ENCODE measurements at regions not wholly inside any gene's neighbourhood (a gene's known extent, or its start where the extent isn't known, plus 50 kb on each side); places are given as distances from the start of the nearest gene placed in this dataset.

GRCh38 chr6:78131521-78131920 is 478.7 kb downstream of the MEI4 start:
- POLR2A ChIA-PET, result no interaction called here
- BruUV-seq (replicated peaks), result no TSS peak
- Histone ChIP-seq H3K4me3 (replicated peaks in 1 of 2; ENCODE audit: low read depth in 1 of 2, low read length in 2 of 2) (no peak overlapping the region), H3K9ac (ENCODE audit: low read length) (no peak overlapping the region), H3K4me2 (ENCODE audit: low read length) (no peak overlapping the region), H3K79me2 (ENCODE audit: insufficient read depth, low read length) (no peaks in the 10 kb centered on the region), H4K20me1 (ENCODE audit: insufficient read depth) (no peaks in the 10 kb centered on the region), H3K36me3 (ENCODE audit: control insufficient read depth in 1 of 2, insufficient read depth in 2 of 2, low read length in 2 of 2) (no peaks in the 10 kb centered on the region), H3K9me3 (ENCODE audit: control insufficient read depth in 1 of 2, insufficient read depth in 1 of 2, low read depth in 1 of 2, low read length in 2 of 2) (no peaks in the 10 kb centered on the region), H3K9me2 (ENCODE audit: insufficient read depth) (no peaks in the 10 kb centered on the region), H3K4me1 (ENCODE audit: control insufficient read depth in 1 of 2, insufficient read depth in 2 of 2, low read length in 2 of 2) (no peaks in the 10 kb centered on the region), H3K27ac (ENCODE audit: low read depth, low read length) (no peak overlapping the region), H2AFZ (ENCODE audit: low read depth, low read length, poor library complexity, severe bottlenecking) (no peak overlapping the region), H3K27me3 (ENCODE audit: insufficient read depth, low read length) (no peaks in the 10 kb centered on the region)
- intact Hi-C loops (cut with micrococcal nuclease), result no loop called here
- no peak for ATAC-seq
- RAD21 ChIA-PET (ENCODE audit: low non-redundant PET in 1 of 2, low total read pairs in 2 of 2, uncharacterized antibody in 2 of 2, unreplicated experiment in 2 of 2), result no interaction called here
- DNase-seq (ENCODE audit: low read depth, low spot score), result no peak
- TF ChIP-seq RAD21 (IDR thresholded peaks at IDR 0.05; ENCODE audit: low read depth), result no peak
- peak in 1 of 3 experiments; percentile 12; a peak in 1 of 6 replicates for TF ChIP-seq CTCF (IDR thresholded peaks at IDR 0.05 in 2 of 3, conservative IDR thresholded peaks at IDR 0.05 in 1 of 3; ENCODE audit: borderline replicate concordance in 1 of 3, insufficient read depth in 1 of 3, low read depth in 2 of 3, low read length in 2 of 3)
- no peak for TF ChIP-seq YY1 (IDR thresholded peaks at IDR 0.05; ENCODE audit: extremely low read depth, insufficient replicate concordance, low read depth, low read length)
- no peak for TF ChIP-seq CBX3 (IDR thresholded peaks at IDR 0.05; ENCODE audit: low read depth)
- no peak for TF ChIP-seq SIN3A (IDR thresholded peaks at IDR 0.05; ENCODE audit: low read depth)
- TF ChIP-seq ZFX (IDR thresholded peaks at IDR 0.05), result no peak
- no peak for TF ChIP-seq ZNF274 (IDR thresholded peaks at IDR 0.05; ENCODE audit: low read depth, low read length)
- CTCF ChIA-PET, result no interaction called here

- H2AFZ ChIP-seq (ENCODE audit: low read depth, low read length, poor library complexity, severe bottlenecking), result no peak overlapping the region
Observed at GRCh38 chr6:78132671-78133410, 480.0 kb downstream of the MEI4 start.

More at GRCh38 chr6:78132671-78133410, 480.0 kb downstream of the MEI4 start:
- Histone ChIP-seq H3K4me2 (ENCODE audit: low read length) (no peak overlapping the region), H3K4me1 (ENCODE audit: control insufficient read depth in 1 of 2, insufficient read depth in 2 of 2, low read length in 2 of 2) (no peaks in the 10 kb centered on the region), H3K9me2 (ENCODE audit: insufficient read depth) (no peaks in the 10 kb centered on the region), H3K27ac (ENCODE audit: low read depth, low read length) (no peak overlapping the region), H3K4me3 (replicated peaks in 1 of 2; ENCODE audit: low read depth in 1 of 2, low read length in 2 of 2) (no peak overlapping the region), H3K79me2 (ENCODE audit: insufficient read depth, low read length) (no peaks in the 10 kb centered on the region), H4K20me1 (ENCODE audit: insufficient read depth) (no peaks in the 10 kb centered on the region), H3K27me3 (ENCODE audit: insufficient read depth, low read length) (no peaks in the 10 kb centered on the region), H3K9ac (ENCODE audit: low read length) (no peak overlapping the region), H3K9me3 (ENCODE audit: control insufficient read depth in 1 of 2, insufficient read depth in 1 of 2, low read depth in 1 of 2, low read length in 2 of 2) (no peaks in the 10 kb centered on the region), H3K36me3 (ENCODE audit: control insufficient read depth in 1 of 2, insufficient read depth in 2 of 2, low read length in 2 of 2) (no peaks in the 10 kb centered on the region)
- intact Hi-C loops (cut with micrococcal nuclease), result no loop called here
- no TSS peak for BruUV-seq (replicated peaks)
- ChIA-PET CTCF (no interaction called here), RAD21 (ENCODE audit: low non-redundant PET in 1 of 2, low total read pairs in 2 of 2, uncharacterized antibody in 2 of 2, unreplicated experiment in 2 of 2) (no interaction called here), POLR2A (no interaction called here)
- no peak for TF ChIP-seq JUND (IDR thresholded peaks at IDR 0.05)
- TF ChIP-seq ZBTB33 (IDR thresholded peaks at IDR 0.05; ENCODE audit: extremely low read depth, insufficient replicate concordance, low read length), result no peak
- TF ChIP-seq SRF (IDR thresholded peaks at IDR 0.05; ENCODE audit: low read depth), result no peak
- TF ChIP-seq SP1 (IDR thresholded peaks at IDR 0.05; ENCODE audit: low read depth), result no peak
- TF ChIP-seq ZNF274 (IDR thresholded peaks at IDR 0.05; ENCODE audit: low read depth, low read length), result no peak
- DNase-seq (ENCODE audit: low read depth, low spot score) (no peak), ATAC-seq (no peak)
